NT2/D1 (cell line): ENCODE measurements at regions not wholly inside any gene's neighbourhood (a gene's known extent, or its start where the extent isn't known, plus 50 kb on each side); places are given as distances from the start of the nearest gene placed in this dataset.

Experiments used
- SUZ12 ChIP-seq: IDR thresholded peaks from 2 replicates; pipeline ENCODE4 v1.6.1; 2011; ENCODE audit not compliant: insufficient read length, insufficient read depth; ENCODE audit errors: extremely low read depth
- ZNF274 ChIP-seq: IDR thresholded peaks from 2 replicates; pipeline ENCODE4 v1.6.1; 2011; ENCODE audit warnings: mild to moderate bottlenecking, low read depth, low read length

- no peak for TF ChIP-seq ZNF274
- no peak for TF ChIP-seq SUZ12
Observed at GRCh38 chr6:95676011-95676628, 98.8 kb downstream of the MANEA start.
